WTC11 (cell line): ENCODE measurements at regions not wholly inside any gene's neighbourhood (a gene's known extent, or its start where the extent isn't known, plus 50 kb on each side); places are given as distances from the start of the nearest gene placed in this dataset.

ENCODE experiments used
- ATAC-seq: fragments of 200-7000 bp; cut with Tn5 transposase; 2 replicates; pipeline ENCODE4 v1.10.0; 2021; ENCODE audit warnings: mild to moderate bottlenecking, moderate library complexity
- CTCF ChIA-PET: fragments of 300-600 bp; sonication (Branson Sonifier 250); formaldehyde crosslinking; loops from one replicate; lab custom pipeline; 2021; ENCODE audit warnings: antibody characterized with exemption; lab: Charles Lee
- POLR2A ChIA-PET: fragments of 350-600 bp; sonication (Branson Sonifier 250); formaldehyde crosslinking; loops from one replicate; lab custom pipeline; 2021; ENCODE audit warnings: antibody characterized with exemption; lab: Charles Lee
- DNase-seq: peaks from one replicate; pipeline ENCODE4 v3.0.0; 2021; ENCODE audit warnings: low spot score
- H3K27ac Mint-ChIP-seq: 2 replicates; pipeline ENCODE4 v1.8.0; 2021; ENCODE audit warnings: mixed read lengths
- H3K27me3 Mint-ChIP-seq: 2 replicates; pipeline ENCODE4 v1.8.0; 2021; ENCODE audit warnings: low read depth, mild to moderate bottlenecking, moderate library complexity, mixed read lengths
- H3K36me3 Mint-ChIP-seq: 2 replicates; pipeline ENCODE4 v1.8.0; 2021; ENCODE audit warnings: mixed read lengths
- H3K4me1 Mint-ChIP-seq: 2 replicates; pipeline ENCODE4 v1.8.0; 2022; ENCODE audit warnings: mixed read lengths
- H3K4me3 Mint-ChIP-seq: 2 replicates; pipeline ENCODE4 v1.8.0; 2021; ENCODE audit warnings: mild to moderate bottlenecking, moderate library complexity, mixed read lengths
- H3K9me3 Mint-ChIP-seq: 2 replicates; pipeline ENCODE4 v1.8.0; 2021; ENCODE audit warnings: mixed read lengths
- EMX1 ChIP-seq: fragments of 250-450 bp; sonication (Bioruptor Pico); IDR thresholded peaks from 2 replicates; pipeline ENCODE4 v1.8.0; 2021; ENCODE audit warnings: mild to moderate bottlenecking
- FOXJ3 ChIP-seq: sonication (generic); formaldehyde crosslinking; IDR thresholded peaks from 2 replicates; pipeline ENCODE4 v1.9.0; 2021; ENCODE audit warnings: missing genetic modification reagents, mild to moderate bottlenecking, borderline replicate concordance
- FOXK1 ChIP-seq: sonication (generic); formaldehyde crosslinking; IDR thresholded peaks from 2 replicates; pipeline ENCODE4 v1.8.0; 2022; ENCODE audit warnings: mild to moderate bottlenecking, moderate library complexity, missing genetic modification reagents
- GABPB1 ChIP-seq: sonication (generic); formaldehyde crosslinking; IDR thresholded peaks from 2 replicates; pipeline ENCODE4 v1.8.1; 2023; ENCODE audit warnings: mild to moderate bottlenecking, missing genetic modification reagents
- IRF2 ChIP-seq: sonication (generic); formaldehyde crosslinking; IDR thresholded peaks from 2 replicates; pipeline ENCODE4 v1.8.0; 2022; ENCODE audit warnings: low read depth, missing genetic modification reagents, borderline replicate concordance
- JUN ChIP-seq: sonication (generic); formaldehyde crosslinking; IDR thresholded peaks from 2 replicates; pipeline ENCODE4 v1.8.0; 2023; ENCODE audit warnings: mild to moderate bottlenecking, missing genetic modification reagents
- NFE2L1 ChIP-seq: sonication (generic); formaldehyde crosslinking; IDR thresholded peaks from 2 replicates; pipeline ENCODE4 v1.8.1; 2023; ENCODE audit warnings: missing genetic modification reagents
- SOX15 ChIP-seq: fragments of 250-450 bp; sonication (Bioruptor Pico); IDR thresholded peaks from 2 replicates; pipeline ENCODE4 v1.9.0; 2021; ENCODE audit warnings: mild to moderate bottlenecking
- SP1 ChIP-seq: sonication (generic); formaldehyde crosslinking; conservative IDR thresholded peaks from 2 replicates; pipeline ENCODE4 v1.8.1; 2022; ENCODE audit warnings: missing genetic modification reagents
- TP53 ChIP-seq: sonication (generic); formaldehyde crosslinking; IDR thresholded peaks from 2 replicates; pipeline ENCODE4 v1.8.1; 2023; ENCODE audit warnings: mild to moderate bottlenecking, missing genetic modification reagents
- ZNF138 ChIP-seq: sonication (generic); formaldehyde crosslinking; conservative IDR thresholded peaks from 2 replicates; pipeline ENCODE4 v1.8.1; 2022; ENCODE audit warnings: mild to moderate bottlenecking, moderate library complexity, missing genetic modification reagents
- ZNF219 ChIP-seq: sonication (generic); formaldehyde crosslinking; IDR thresholded peaks from 2 replicates; pipeline ENCODE4 v1.8.0; 2023; ENCODE audit warnings: missing genetic modification reagents, mild to moderate bottlenecking, borderline replicate concordance
- TF ChIP-seq, protein P1 (sequence below): fragments of 250-450 bp; sonication (Bioruptor Pico); IDR thresholded peaks from 2 replicates; pipeline ENCODE4 v1.9.0; 2021; ENCODE audit warnings: mild to moderate bottlenecking
- TF ChIP-seq, protein P2 (sequence below): sonication (generic); formaldehyde crosslinking; IDR thresholded peaks from 2 replicates; pipeline ENCODE4 v1.8.1; 2022; ENCODE audit warnings: low read depth, missing genetic modification reagents, borderline replicate concordance
- TF ChIP-seq, protein P3 (sequence below): fragments of 250-450 bp; sonication (Bioruptor Pico); IDR thresholded peaks from 2 replicates; pipeline ENCODE4 v1.8.0; 2021; ENCODE audit warnings: mild to moderate bottlenecking
- TF ChIP-seq, protein P4 (sequence below): sonication (generic); formaldehyde crosslinking; IDR thresholded peaks from 2 replicates; pipeline ENCODE4 v1.8.1; 2023; ENCODE audit warnings: mild to moderate bottlenecking, missing genetic modification reagents, moderate library complexity
- TF ChIP-seq, protein P5 (sequence below): sonication (generic); formaldehyde crosslinking; IDR thresholded peaks from 2 replicates; pipeline ENCODE4 v1.8.1; 2023; ENCODE audit warnings: mild to moderate bottlenecking, missing genetic modification reagents
- TF ChIP-seq, protein P6 (sequence below): sonication (generic); formaldehyde crosslinking; IDR thresholded peaks from 2 replicates; pipeline ENCODE4 v1.8.1; 2023; ENCODE audit warnings: mild to moderate bottlenecking, missing genetic modification reagents, borderline replicate concordance

DNA sequence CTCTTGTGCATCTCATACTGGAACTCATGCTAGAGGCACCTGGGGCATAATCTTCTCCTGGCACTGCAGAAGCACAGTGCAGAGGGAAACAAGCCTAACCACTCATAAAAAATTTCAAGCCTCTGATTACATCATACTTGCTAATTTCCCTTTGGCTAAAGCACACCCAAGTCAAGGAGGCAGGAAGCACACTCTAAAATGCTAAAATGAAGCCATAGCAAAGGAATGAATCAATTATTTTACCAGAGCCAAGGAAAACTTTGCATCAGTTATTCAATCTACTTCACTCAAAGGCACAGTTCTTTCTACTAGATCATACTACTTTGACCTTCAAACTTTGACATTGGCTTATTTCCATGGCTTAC, 79.6 kb upstream of the SPOPL start:
- ChIA-PET CTCF (no interaction called here), POLR2A (no interaction called here)
- Mint-ChIP-seq H3K9me3 (peaks cover 31% of the 10 kb centered on the region), H3K27me3 (no peaks in the 10 kb centered on the region), H3K36me3 (peaks cover 29% of the 10 kb centered on the region), H3K4me1 (peaks cover 10% of the 10 kb centered on the region), H3K27ac (no peak overlapping the region), H3K4me3 (no peak overlapping the region)
- DNase-seq (no peak), ATAC-seq (no peak)
- TF ChIP-seq, protein P1, sequence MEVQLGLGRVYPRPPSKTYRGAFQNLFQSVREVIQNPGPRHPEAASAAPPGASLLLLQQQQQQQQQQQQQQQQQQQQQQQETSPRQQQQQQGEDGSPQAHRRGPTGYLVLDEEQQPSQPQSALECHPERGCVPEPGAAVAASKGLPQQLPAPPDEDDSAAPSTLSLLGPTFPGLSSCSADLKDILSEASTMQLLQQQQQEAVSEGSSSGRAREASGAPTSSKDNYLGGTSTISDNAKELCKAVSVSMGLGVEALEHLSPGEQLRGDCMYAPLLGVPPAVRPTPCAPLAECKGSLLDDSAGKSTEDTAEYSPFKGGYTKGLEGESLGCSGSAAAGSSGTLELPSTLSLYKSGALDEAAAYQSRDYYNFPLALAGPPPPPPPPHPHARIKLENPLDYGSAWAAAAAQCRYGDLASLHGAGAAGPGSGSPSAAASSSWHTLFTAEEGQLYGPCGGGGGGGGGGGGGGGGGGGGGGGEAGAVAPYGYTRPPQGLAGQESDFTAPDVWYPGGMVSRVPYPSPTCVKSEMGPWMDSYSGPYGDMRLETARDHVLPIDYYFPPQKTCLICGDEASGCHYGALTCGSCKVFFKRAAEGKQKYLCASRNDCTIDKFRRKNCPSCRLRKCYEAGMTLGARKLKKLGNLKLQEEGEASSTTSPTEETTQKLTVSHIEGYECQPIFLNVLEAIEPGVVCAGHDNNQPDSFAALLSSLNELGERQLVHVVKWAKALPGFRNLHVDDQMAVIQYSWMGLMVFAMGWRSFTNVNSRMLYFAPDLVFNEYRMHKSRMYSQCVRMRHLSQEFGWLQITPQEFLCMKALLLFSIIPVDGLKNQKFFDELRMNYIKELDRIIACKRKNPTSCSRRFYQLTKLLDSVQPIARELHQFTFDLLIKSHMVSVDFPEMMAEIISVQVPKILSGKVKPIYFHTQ (CRISPR knock-in tag), result no peak
- TF ChIP-seq SP1 (CRISPR knock-in tag), result no peak
- TF ChIP-seq GABPB1 (CRISPR knock-in tag), result peak; percentile 64

DNA sequence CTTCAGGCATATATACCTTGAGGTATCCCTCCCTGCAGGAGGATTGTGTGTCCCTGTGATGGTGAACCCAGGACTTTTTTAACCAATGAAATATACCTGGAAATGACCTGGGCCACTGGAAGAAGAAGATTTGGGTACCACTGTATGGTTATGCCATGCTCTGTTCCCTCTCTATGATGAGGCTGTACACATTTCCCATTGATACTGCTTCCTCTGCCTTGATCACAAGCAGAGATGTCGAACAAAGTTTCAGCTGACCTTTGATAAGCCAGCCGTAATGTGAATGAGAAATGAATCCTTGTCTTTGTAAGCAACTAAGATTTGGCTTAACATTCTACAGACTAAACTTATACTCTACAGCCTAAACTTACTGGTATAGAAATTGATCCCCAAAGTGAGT, 78.4 kb upstream of the SPOPL start:
- peaks cover 35% of the 10 kb centered on the region for H3K36me3 Mint-ChIP-seq
- peaks cover 10% of the 10 kb centered on the region for H3K4me1 Mint-ChIP-seq
- no peak overlapping the region for H3K27ac Mint-ChIP-seq
- ATAC-seq, result no peak
- H3K4me3 Mint-ChIP-seq, result no peak overlapping the region
- ChIA-PET POLR2A (no interaction called here), CTCF (no interaction called here)
- no peak for DNase-seq
- H3K9me3 Mint-ChIP-seq, result peaks cover 38% of the 10 kb centered on the region
- H3K27me3 Mint-ChIP-seq, result no peaks in the 10 kb centered on the region
- TF ChIP-seq, protein P2, sequence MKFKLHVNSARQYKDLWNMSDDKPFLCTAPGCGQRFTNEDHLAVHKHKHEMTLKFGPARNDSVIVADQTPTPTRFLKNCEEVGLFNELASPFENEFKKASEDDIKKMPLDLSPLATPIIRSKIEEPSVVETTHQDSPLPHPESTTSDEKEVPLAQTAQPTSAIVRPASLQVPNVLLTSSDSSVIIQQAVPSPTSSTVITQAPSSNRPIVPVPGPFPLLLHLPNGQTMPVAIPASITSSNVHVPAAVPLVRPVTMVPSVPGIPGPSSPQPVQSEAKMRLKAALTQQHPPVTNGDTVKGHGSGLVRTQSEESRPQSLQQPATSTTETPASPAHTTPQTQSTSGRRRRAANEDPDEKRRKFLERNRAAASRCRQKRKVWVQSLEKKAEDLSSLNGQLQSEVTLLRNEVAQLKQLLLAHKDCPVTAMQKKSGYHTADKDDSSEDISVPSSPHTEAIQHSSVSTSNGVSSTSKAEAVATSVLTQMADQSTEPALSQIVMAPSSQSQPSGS (CRISPR knock-in tag), result no peak
- no peak for TF ChIP-seq NFE2L1 (CRISPR knock-in tag)
- no peak for TF ChIP-seq IRF2 (CRISPR knock-in tag)
- TF ChIP-seq, protein P3, sequence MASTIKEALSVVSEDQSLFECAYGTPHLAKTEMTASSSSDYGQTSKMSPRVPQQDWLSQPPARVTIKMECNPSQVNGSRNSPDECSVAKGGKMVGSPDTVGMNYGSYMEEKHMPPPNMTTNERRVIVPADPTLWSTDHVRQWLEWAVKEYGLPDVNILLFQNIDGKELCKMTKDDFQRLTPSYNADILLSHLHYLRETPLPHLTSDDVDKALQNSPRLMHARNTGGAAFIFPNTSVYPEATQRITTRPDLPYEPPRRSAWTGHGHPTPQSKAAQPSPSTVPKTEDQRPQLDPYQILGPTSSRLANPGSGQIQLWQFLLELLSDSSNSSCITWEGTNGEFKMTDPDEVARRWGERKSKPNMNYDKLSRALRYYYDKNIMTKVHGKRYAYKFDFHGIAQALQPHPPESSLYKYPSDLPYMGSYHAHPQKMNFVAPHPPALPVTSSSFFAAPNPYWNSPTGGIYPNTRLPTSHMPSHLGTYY (CRISPR knock-in tag), result no peak
- TF ChIP-seq SOX15, result no peak
- no peak for TF ChIP-seq FOXJ3
- TF ChIP-seq, protein P4, sequence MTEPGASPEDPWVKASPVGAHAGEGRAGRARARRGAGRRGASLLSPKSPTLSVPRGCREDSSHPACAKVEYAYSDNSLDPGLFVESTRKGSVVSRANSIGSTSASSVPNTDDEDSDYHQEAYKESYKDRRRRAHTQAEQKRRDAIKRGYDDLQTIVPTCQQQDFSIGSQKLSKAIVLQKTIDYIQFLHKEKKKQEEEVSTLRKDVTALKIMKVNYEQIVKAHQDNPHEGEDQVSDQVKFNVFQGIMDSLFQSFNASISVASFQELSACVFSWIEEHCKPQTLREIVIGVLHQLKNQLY (CRISPR knock-in tag), result no peak
- no peak for TF ChIP-seq ZNF138

DNA sequence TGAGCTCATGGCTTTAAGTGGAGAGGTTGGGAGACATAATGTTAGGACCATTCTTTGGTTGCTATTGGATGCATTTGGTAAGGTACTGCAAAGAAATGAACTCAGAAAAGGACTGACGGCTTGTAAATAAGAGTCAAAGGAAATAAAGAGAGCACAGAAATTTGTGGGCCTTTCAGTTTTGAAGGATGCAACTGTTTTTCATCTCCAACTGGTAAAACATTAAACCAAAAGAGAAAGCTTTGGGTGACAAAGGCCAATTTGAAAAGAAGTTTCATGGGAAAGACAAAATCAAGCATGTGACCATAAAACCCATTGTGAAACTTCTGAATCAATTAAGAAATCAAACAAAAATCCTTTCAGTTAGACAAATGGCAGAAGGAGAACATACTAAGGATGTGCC, 77.8 kb upstream of the SPOPL start:
- POLR2A ChIA-PET, result no interaction called here
- no peak overlapping the region for H3K27ac Mint-ChIP-seq
- peaks cover 11% of the 10 kb centered on the region for H3K4me1 Mint-ChIP-seq
- H3K36me3 Mint-ChIP-seq, result peaks cover 36% of the 10 kb centered on the region
- peaks cover 40% of the 10 kb centered on the region for H3K9me3 Mint-ChIP-seq
- no peak for DNase-seq
- no peaks in the 10 kb centered on the region for H3K27me3 Mint-ChIP-seq
- no peak overlapping the region for H3K4me3 Mint-ChIP-seq
- ATAC-seq, result no peak
- CTCF ChIA-PET, result no interaction called here
- TF ChIP-seq, protein P5, sequence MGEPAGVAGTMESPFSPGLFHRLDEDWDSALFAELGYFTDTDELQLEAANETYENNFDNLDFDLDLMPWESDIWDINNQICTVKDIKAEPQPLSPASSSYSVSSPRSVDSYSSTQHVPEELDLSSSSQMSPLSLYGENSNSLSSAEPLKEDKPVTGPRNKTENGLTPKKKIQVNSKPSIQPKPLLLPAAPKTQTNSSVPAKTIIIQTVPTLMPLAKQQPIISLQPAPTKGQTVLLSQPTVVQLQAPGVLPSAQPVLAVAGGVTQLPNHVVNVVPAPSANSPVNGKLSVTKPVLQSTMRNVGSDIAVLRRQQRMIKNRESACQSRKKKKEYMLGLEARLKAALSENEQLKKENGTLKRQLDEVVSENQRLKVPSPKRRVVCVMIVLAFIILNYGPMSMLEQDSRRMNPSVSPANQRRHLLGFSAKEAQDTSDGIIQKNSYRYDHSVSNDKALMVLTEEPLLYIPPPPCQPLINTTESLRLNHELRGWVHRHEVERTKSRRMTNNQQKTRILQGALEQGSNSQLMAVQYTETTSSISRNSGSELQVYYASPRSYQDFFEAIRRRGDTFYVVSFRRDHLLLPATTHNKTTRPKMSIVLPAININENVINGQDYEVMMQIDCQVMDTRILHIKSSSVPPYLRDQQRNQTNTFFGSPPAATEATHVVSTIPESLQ (CRISPR knock-in tag), result no peak
- TF ChIP-seq EMX1 (no peak), ZNF219 (CRISPR knock-in tag) (no peak), JUN (CRISPR knock-in tag) (no peak), FOXK1 (CRISPR knock-in tag) (no peak), GABPB1 (CRISPR knock-in tag) (no peak), TP53 (CRISPR knock-in tag) (no peak)
- TF ChIP-seq, protein P2 (CRISPR knock-in tag), result no peak
- TF ChIP-seq, protein P6, sequence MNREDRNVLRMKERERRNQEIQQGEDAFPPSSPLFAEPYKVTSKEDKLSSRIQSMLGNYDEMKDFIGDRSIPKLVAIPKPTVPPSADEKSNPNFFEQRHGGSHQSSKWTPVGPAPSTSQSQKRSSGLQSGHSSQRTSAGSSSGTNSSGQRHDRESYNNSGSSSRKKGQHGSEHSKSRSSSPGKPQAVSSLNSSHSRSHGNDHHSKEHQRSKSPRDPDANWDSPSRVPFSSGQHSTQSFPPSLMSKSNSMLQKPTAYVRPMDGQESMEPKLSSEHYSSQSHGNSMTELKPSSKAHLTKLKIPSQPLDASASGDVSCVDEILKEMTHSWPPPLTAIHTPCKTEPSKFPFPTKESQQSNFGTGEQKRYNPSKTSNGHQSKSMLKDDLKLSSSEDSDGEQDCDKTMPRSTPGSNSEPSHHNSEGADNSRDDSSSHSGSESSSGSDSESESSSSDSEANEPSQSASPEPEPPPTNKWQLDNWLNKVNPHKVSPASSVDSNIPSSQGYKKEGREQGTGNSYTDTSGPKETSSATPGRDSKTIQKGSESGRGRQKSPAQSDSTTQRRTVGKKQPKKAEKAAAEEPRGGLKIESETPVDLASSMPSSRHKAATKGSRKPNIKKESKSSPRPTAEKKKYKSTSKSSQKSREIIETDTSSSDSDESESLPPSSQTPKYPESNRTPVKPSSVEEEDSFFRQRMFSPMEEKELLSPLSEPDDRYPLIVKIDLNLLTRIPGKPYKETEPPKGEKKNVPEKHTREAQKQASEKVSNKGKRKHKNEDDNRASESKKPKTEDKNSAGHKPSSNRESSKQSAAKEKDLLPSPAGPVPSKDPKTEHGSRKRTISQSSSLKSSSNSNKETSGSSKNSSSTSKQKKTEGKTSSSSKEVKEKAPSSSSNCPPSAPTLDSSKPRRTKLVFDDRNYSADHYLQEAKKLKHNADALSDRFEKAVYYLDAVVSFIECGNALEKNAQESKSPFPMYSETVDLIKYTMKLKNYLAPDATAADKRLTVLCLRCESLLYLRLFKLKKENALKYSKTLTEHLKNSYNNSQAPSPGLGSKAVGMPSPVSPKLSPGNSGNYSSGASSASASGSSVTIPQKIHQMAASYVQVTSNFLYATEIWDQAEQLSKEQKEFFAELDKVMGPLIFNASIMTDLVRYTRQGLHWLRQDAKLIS, result no peak
